ENCODE measurements at regions not wholly inside any gene's neighbourhood (a gene's known extent, or its start where the extent isn't known, plus 50 kb on each side); places are given as distances from the start of the nearest gene placed in this dataset.

- no peaks in the 10 kb centered on the region for H3K9me3 ChIP-seq (ENCODE audit: low read length)
- no peak overlapping the region for H3K9ac ChIP-seq (ENCODE audit: low read length)
- H3K36me3 ChIP-seq (ENCODE audit: insufficient read depth, low read length), result no peaks in the 10 kb centered on the region
- H4K20me1 ChIP-seq (ENCODE audit: insufficient read depth), result no peaks in the 10 kb centered on the region
- H3K4me3 ChIP-seq (ENCODE audit: low read length), result no peak overlapping the region
- no peak overlapping the region for H3K4me2 ChIP-seq (ENCODE audit: low read length)
- H3K79me2 ChIP-seq (replicated peaks; ENCODE audit: insufficient read depth, low read length), result no peaks in the 10 kb centered on the region
- no peaks in the 10 kb centered on the region for H3K9me2 ChIP-seq (ENCODE audit: insufficient read depth, low read length)
- no peaks in the 10 kb centered on the region for H3K27me3 ChIP-seq (ENCODE audit: insufficient read depth, low read depth, low read length)
- no peaks in the 10 kb centered on the region for H3F3A ChIP-seq (ENCODE audit: insufficient read depth, low read length, poor library complexity, severe bottlenecking)
- H3K27ac ChIP-seq (ENCODE audit: low read length), result no peak overlapping the region
- TF ChIP-seq MXI1 (conservative IDR thresholded peaks at IDR 0.05; ENCODE audit: poor library complexity, severe bottlenecking) (no peak), REST (IDR thresholded peaks at IDR 0.05; ENCODE audit: borderline replicate concordance) (peak; percentile 14), EP300 (conservative IDR thresholded peaks at IDR 0.05; ENCODE audit: poor library complexity, severe bottlenecking) (peak; percentile 96), POLR2AphosphoS5 (IDR thresholded peaks at IDR 0.05) (peak; percentile 79), CTCF (IDR thresholded peaks at IDR 0.05; ENCODE audit: poor library complexity, severe bottlenecking) (no peak), TAF1 (IDR thresholded peaks at IDR 0.05; ENCODE audit: low read depth) (no peak), SMC3 (conservative IDR thresholded peaks at IDR 0.05; ENCODE audit: poor library complexity) (no peak), EZH2 (IDR thresholded peaks at IDR 0.05; ENCODE audit: borderline replicate concordance, insufficient read depth, low read length, poor library complexity, severe bottlenecking) (no peak)
- no peak overlapping the region for H2AFZ ChIP-seq (ENCODE audit: low read depth, low read length)
Measured at GRCh38 chr7:144960763-144961162, 124.9 kb upstream of the TPK1 start.

- Histone ChIP-seq H3K79me2 (replicated peaks; ENCODE audit: insufficient read depth, low read length) (no peaks in the 10 kb centered on the region), H3K9me2 (ENCODE audit: insufficient read depth, low read length) (no peaks in the 10 kb centered on the region), H2AFZ (ENCODE audit: low read depth, low read length) (no peak overlapping the region), H3F3A (ENCODE audit: insufficient read depth, low read length, poor library complexity, severe bottlenecking) (no peaks in the 10 kb centered on the region), H4K20me1 (ENCODE audit: insufficient read depth) (no peaks in the 10 kb centered on the region), H3K9me3 (ENCODE audit: low read length) (no peaks in the 10 kb centered on the region), H3K4me2 (ENCODE audit: low read length) (no peak overlapping the region), H3K36me3 (ENCODE audit: insufficient read depth, low read length) (no peaks in the 10 kb centered on the region), H3K27ac (ENCODE audit: low read length) (no peak overlapping the region), H3K4me3 (ENCODE audit: low read length) (no peak overlapping the region), H3K27me3 (ENCODE audit: insufficient read depth, low read depth, low read length) (no peaks in the 10 kb centered on the region), H3K9ac (ENCODE audit: low read length) (no peak overlapping the region)
- TF ChIP-seq RAD21 (conservative IDR thresholded peaks at IDR 0.05), result no peak
- TF ChIP-seq EZH2 (IDR thresholded peaks at IDR 0.05; ENCODE audit: borderline replicate concordance, insufficient read depth, low read length, poor library complexity, severe bottlenecking), result no peak
- TF ChIP-seq REST (IDR thresholded peaks at IDR 0.05; ENCODE audit: borderline replicate concordance), result no peak
- no peak for TF ChIP-seq SMC3 (conservative IDR thresholded peaks at IDR 0.05; ENCODE audit: poor library complexity)
- TF ChIP-seq TAF1 (IDR thresholded peaks at IDR 0.05; ENCODE audit: low read depth), result no peak
- TF ChIP-seq CTCF (IDR thresholded peaks at IDR 0.05; ENCODE audit: poor library complexity, severe bottlenecking), result no peak
- TF ChIP-seq POLR2AphosphoS5 (IDR thresholded peaks at IDR 0.05), result no peak
- no peak for TF ChIP-seq MXI1 (conservative IDR thresholded peaks at IDR 0.05; ENCODE audit: poor library complexity, severe bottlenecking)
- no peak for TF ChIP-seq EP300 (conservative IDR thresholded peaks at IDR 0.05; ENCODE audit: poor library complexity, severe bottlenecking)
Measured at GRCh38 chr7:144957998-144958397, 122.1 kb upstream of the TPK1 start.

Data from neural cell (in vitro differentiated cells).